Peyer's patch (tissue), 4 donors: ENCODE measurements at regions not wholly inside any gene's neighbourhood (a gene's known extent, or its start where the extent isn't known, plus 50 kb on each side); places are given as distances from the start of the nearest gene placed in this dataset.

Experiments used
- CTCF ChIP-seq, 6 experiments: fragments of 450-650 bp in 4 of 6; fragments of 200-600 bp in 2 of 6; sonication (generic) in 1 of 6; IDR thresholded peaks; one replicate each; pipeline ENCODE4 v1.5.1; 2017 to 2019; ENCODE audit warnings: antibody characterized with exemption in 6 of 6, mild to moderate bottlenecking in 3 of 6, moderate library complexity in 1 of 6
- POLR2A ChIP-seq, 2 donors: fragments of 450-650 bp; IDR thresholded peaks; one replicate each; pipeline ENCODE4 v1.5.1; 2017; ENCODE audit warnings: antibody characterized with exemption in 2 of 2, mild to moderate bottlenecking in 2 of 2, moderate library complexity in 2 of 2

- TF ChIP-seq CTCF (IDR thresholded peaks at IDR 0.05): no peak
- no peak for TF ChIP-seq POLR2A (IDR thresholded peaks at IDR 0.05)
Observed at GRCh38 chr14:106509807-106510206, 983.4 kb downstream of the TMEM121 start.
